ENCODE measurements at regions not wholly inside any gene's neighbourhood (a gene's known extent, or its start where the extent isn't known, plus 50 kb on each side); places are given as distances from the start of the nearest gene placed in this dataset.
"Not testable (repeated sequence)": the region's sequence is repeated elsewhere in the genome, so short reads cannot be mapped to it uniquely, and the experiment has no call there.

GRCh38 chr5:159504857-159505304 is 174.6 kb upstream of the IL12B start:
- no peak for DNase-seq

- no peak for DNase-seq
These were observed 176.8 kb upstream of the IL12B start for GRCh38 chr5:159507055-159507454.

- no peak for DNase-seq
These were observed 177.4 kb upstream of the IL12B start for GRCh38 chr5:159507661-159508060.

GRCh38 chr5:159508344-159508743 is 178.1 kb upstream of the IL12B start:
- no peak for DNase-seq

GRCh38 chr5:159509002-159509660 is 178.8 kb upstream of the IL12B start:
- DNase-seq = no peak

- no peak for DNase-seq
These were observed 180.0 kb upstream of the IL12B start for GRCh38 chr5:159510282-159510681.

GRCh38 chr5:159511570-159511969 is 181.3 kb upstream of the IL12B start:
- DNase-seq = no peak

- no peak for DNase-seq
These were observed 181.8 kb upstream of the IL12B start for GRCh38 chr5:159512064-159512463.

- no peak for DNase-seq
These were observed 184.0 kb upstream of the IL12B start for GRCh38 chr5:159514229-159514810.

- no peak for DNase-seq
These were observed 184.9 kb upstream of the IL12B start for GRCh38 chr5:159515197-159515596.

- no peak for DNase-seq
These were observed 185.7 kb upstream of the IL12B start for GRCh38 chr5:159515909-159516415.

GRCh38 chr5:159518371-159518770 is 188.1 kb upstream of the IL12B start:
- DNase-seq = no peak

GRCh38 chr5:159519365-159519764 is 189.1 kb upstream of the IL12B start:
- DNase-seq = no peak

GRCh38 chr5:159522841-159523240 is 192.6 kb upstream of the IL12B start:
- no peak for DNase-seq

GRCh38 chr5:159524279-159524678 is 194.0 kb upstream of the IL12B start:
- DNase-seq = not testable (repeated sequence)

- DNase-seq = no peak
These were observed 194.8 kb upstream of the IL12B start for GRCh38 chr5:159525117-159525516.

- no peak for DNase-seq
These were observed 197.4 kb upstream of the IL12B start for GRCh38 chr5:159527546-159528254.

- DNase-seq = no peak
These were observed 201.3 kb upstream of the IL12B start for GRCh38 chr5:159531554-159532105.

- DNase-seq = no peak
These were observed 202.9 kb upstream of the IL12B start for GRCh38 chr5:159533197-159533596.

GRCh38 chr5:159536166-159536565 is 205.9 kb upstream of the IL12B start:
- DNase-seq = no peak

- DNase-seq = no peak
These were observed 206.4 kb upstream of the IL12B start for GRCh38 chr5:159536646-159537045.

GRCh38 chr5:159539678-159540077 is 209.4 kb upstream of the IL12B start:
- no peak for DNase-seq

GRCh38 chr5:159543326-159543725 is 213.0 kb upstream of the IL12B start:
- no peak for DNase-seq

- no peak for DNase-seq
These were observed 214.9 kb upstream of the IL12B start for GRCh38 chr5:159545156-159545555.

Data from GF-D8 (cell line).